Thyroid gland (tissue), 4 donors: ENCODE measurements at regions not wholly inside any gene's neighbourhood (a gene's known extent, or its start where the extent isn't known, plus 50 kb on each side); places are given as distances from the start of the nearest gene placed in this dataset.

Experiments used
- DNase-seq, 2 donors: peaks; one replicate each; pipeline ENCODE4 v3.0.0-alpha.2; 2019
- H3K27ac ChIP-seq, 3 donors: fragments of 200-600 bp; sonication (generic); 1 replicate in 2 of 3; 2 replicates in 1 of 3; pipeline ENCODE4 v1.5.1; 2016 to 2019; ENCODE audit warnings: mild to moderate bottlenecking in 1 of 3, moderate library complexity in 1 of 3
- H3K27me3 ChIP-seq: fragments of 200-600 bp; sonication (generic); one replicate; pipeline ENCODE4 v1.5.1; 2019
- H3K36me3 ChIP-seq, 2 donors: fragments of 200-600 bp; sonication (generic); one replicate each; pipeline ENCODE4 v1.5.1; 2016 to 2019
- H3K4me1 ChIP-seq, 2 donors: fragments of 200-600 bp; sonication (generic); one replicate each; pipeline ENCODE4 v1.5.1; 2017 to 2019
- H3K4me3 ChIP-seq, 3 donors: fragments of 200-600 bp; sonication (generic); replicated peaks in 1 of 3; 1 replicate in 2 of 3; 2 replicates in 1 of 3; pipeline ENCODE4 v1.5.1; 2016; ENCODE audit warnings: mild to moderate bottlenecking in 1 of 3
- H3K9me3 ChIP-seq: fragments of 200-600 bp; sonication (generic); one replicate; pipeline ENCODE4 v1.5.1; 2017
- POLR2A ChIP-seq, 2 donors: fragments of 450-650 bp; IDR thresholded peaks; one replicate each; pipeline ENCODE4 v1.6.1; 2017; ENCODE audit warnings: antibody characterized with exemption in 2 of 2, mild to moderate bottlenecking in 2 of 2, moderate library complexity in 1 of 2
- WGBS, 2 donors: methylation state at CpG; one replicate each; pipeline ENCODE4 v1.1.5; 2017; 5-methylcytosine and 5-hydroxymethylcytosine counted together
- intact Hi-C: fragments of 100-400 bp; cut with DNase I; formaldehyde crosslinking; loops from one replicate; pipeline ENCODE4 v1.15.1; 2023
- TF ChIP-seq, protein P1 (sequence below), 6 experiments: fragments of 200-600 bp in 3 of 6; fragments of 450-650 bp in 3 of 6; sonication (generic) in 3 of 6; IDR thresholded peaks; one replicate each; pipeline ENCODE4 v1.5.1; 2016 to 2019; ENCODE audit warnings: antibody characterized with exemption in 6 of 6, mild to moderate bottlenecking in 2 of 6, inconsistent platforms in 1 of 6, moderate library complexity in 1 of 6

DNA sequence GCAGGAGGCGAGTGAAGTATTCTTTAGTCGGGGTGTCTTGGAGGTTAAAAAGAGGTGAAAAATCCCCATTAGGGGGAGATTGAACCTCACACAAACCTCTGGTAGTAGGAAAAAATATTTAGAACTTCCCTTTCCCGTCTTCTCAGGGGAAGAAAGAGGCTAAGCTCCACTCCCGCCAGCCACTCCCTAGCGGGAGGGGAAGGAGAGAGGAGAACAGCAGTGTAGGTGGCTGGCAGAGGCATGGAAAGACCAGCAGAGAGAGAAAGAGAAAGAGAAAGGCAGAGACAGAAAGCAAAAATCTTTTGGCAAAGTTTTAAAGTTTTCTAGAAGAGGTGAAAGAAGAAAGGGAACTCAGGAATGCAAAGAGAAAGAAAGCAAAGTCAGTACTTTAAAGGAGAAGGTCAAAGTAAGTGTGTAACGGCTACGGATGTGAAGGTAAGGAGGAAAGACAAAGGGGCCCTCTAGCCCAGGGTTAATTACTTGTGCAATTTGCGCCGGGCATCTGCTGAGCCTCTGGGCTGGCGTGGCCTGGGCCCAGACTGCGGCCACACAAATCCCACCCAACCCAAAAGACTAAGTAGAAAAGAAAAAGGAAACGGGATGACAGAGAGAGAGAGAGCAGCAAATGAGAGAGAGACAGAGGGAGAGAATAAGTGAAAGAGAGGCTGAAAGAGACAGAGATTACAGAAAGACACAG is 72.3 kb upstream of the ZNF746 start:
- Histone ChIP-seq H3K36me3 (peaks cover 0 to 8% of the 10 kb centered on the region in 2 donors), H3K4me3 (no peak overlapping the region), H3K27ac (no peak overlapping the region), H3K27me3 (no peaks in the 10 kb centered on the region), H3K4me1 (no peaks in the 10 kb centered on the region), H3K9me3 (no peaks in the 10 kb centered on the region)
- no peak for DNase-seq
- intact Hi-C loops = no loop called here
- WGBS, 2 donors = 95 to 97% methylated on average over 12 of the region's 12 CpGs
- TF ChIP-seq, protein P1, sequence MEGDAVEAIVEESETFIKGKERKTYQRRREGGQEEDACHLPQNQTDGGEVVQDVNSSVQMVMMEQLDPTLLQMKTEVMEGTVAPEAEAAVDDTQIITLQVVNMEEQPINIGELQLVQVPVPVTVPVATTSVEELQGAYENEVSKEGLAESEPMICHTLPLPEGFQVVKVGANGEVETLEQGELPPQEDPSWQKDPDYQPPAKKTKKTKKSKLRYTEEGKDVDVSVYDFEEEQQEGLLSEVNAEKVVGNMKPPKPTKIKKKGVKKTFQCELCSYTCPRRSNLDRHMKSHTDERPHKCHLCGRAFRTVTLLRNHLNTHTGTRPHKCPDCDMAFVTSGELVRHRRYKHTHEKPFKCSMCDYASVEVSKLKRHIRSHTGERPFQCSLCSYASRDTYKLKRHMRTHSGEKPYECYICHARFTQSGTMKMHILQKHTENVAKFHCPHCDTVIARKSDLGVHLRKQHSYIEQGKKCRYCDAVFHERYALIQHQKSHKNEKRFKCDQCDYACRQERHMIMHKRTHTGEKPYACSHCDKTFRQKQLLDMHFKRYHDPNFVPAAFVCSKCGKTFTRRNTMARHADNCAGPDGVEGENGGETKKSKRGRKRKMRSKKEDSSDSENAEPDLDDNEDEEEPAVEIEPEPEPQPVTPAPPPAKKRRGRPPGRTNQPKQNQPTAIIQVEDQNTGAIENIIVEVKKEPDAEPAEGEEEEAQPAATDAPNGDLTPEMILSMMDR (IDR thresholded peaks at IDR 0.05) = no peak
- TF ChIP-seq POLR2A (IDR thresholded peaks at IDR 0.05) = no peak

DNA sequence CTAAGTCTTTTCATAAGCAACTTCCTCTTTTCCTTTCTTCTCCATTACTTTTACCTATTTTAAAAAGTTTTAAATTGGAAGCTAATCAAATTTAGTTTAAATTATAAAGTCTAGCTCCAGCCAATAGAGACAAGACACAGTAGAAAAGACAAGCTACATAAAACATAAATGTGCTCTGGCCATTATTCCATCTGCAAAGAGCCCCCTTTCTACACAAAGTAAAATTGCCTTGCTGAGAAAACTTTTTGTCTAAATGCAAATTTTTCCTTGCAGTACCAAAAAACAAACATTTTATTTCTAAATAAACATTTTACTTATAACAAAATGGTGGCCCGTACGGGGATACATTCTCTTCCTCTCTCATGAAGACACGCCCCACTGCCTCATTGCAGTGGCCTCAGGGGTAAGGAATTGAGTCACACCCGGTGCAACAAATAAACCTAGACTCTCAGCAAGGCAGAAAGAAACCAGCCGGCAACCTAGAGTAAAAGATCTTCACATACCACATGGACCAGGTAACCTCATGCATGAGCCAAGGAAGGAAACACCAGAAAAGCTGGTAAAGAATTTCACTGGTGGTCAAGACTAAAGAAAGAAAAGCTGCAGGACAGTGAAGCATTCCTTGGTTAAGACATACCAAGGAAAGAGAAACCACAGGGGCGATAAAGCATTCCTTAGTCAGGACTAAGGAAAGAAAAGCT is 71.6 kb upstream of the ZNF746 start:
- 98 to 99% methylated on average over 6 of the region's 6 CpGs for WGBS, 2 donors
- no peaks in the 10 kb centered on the region for H3K27me3 ChIP-seq
- H3K9me3 ChIP-seq = no peaks in the 10 kb centered on the region
- no peak for TF ChIP-seq POLR2A (IDR thresholded peaks at IDR 0.05)
- TF ChIP-seq, protein P1 (IDR thresholded peaks at IDR 0.05) = no peak
- H3K27ac ChIP-seq = no peak overlapping the region
- no peak overlapping the region for H3K4me3 ChIP-seq
- DNase-seq = no peak
- peaks cover 0 to 8% of the 10 kb centered on the region in 2 donors for H3K36me3 ChIP-seq
- intact Hi-C loops = no loop called here
- no peaks in the 10 kb centered on the region for H3K4me1 ChIP-seq

DNA sequence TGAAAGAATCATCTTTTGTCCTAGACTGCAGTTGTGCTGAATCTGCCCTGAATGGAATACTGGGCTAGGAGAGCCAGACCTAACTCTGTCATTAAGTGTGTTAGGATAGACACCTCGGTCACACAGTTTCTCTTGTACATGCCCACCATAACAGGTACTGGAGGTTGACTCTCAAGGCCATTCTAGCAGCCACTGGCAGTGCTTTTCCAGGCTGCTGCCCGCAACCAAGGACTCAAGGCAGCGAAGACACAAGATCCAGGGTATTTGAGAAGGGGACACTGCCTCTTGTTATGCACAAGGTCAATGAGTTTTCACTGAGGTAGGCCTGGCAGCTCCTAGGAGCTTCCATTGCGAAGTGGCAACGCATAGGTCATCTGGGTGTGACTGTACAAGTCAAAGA is 70.6 kb upstream of the ZNF746 start:
- Histone ChIP-seq H3K27me3 (no peaks in the 10 kb centered on the region), H3K4me3 (no peak overlapping the region), H3K4me1 (no peaks in the 10 kb centered on the region), H3K27ac (no peak overlapping the region), H3K9me3 (no peaks in the 10 kb centered on the region), H3K36me3 (peaks cover 0 to 8% of the 10 kb centered on the region in 2 donors)
- DNase-seq = no peak
- intact Hi-C loops = no loop called here
- TF ChIP-seq POLR2A (IDR thresholded peaks at IDR 0.05) = no peak
- TF ChIP-seq, protein P1 (IDR thresholded peaks at IDR 0.05) = no peak
- WGBS, 2 donors = 98 to 100% methylated on average over 5 of the region's 5 CpGs

DNA sequence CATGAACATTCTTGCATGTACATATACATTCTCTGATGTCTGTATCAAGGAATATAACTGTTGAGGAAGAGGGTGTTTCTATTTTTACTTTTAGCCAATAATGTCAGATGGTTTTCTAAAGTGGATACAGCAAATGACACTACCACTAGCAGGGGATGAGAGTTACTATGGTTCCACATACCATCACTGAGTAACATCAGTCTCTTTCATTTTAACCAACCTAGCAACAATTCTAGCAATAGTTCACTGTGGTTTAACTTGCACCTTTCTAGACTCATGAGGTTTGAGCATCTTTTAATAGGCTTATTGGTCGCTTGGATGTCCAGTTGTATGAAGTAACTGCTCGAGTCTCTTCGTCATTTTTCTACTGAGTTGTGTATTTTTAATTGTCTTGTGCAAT is 68.5 kb upstream of the ZNF746 start:
- 97 to 98% methylated on average over 3 of the region's 3 CpGs for WGBS, 2 donors
- no peak for TF ChIP-seq POLR2A (IDR thresholded peaks at IDR 0.05)
- TF ChIP-seq, protein P1 (IDR thresholded peaks at IDR 0.05) = no peak

DNA sequence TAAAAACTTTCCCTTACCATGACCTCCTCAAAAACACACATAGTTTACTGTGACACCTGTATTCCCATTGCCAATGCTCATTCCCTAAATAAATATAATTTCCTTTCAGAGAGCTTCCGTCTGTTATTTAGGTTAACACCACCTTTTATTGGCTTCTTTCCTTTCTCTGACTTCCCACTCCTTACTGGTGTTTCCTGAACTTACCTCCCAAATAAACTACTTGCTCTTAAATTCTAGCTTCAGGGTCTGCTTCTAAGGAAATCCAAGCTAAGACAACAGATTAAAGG is 67.4 kb upstream of the ZNF746 start:
- no peak for TF ChIP-seq POLR2A (IDR thresholded peaks at IDR 0.05)
- TF ChIP-seq, protein P1 (IDR thresholded peaks at IDR 0.05) = no peak
- H3K4me1 ChIP-seq = no peaks in the 10 kb centered on the region
- 77 to 83% methylated on average over 1 of the region's 1 CpG for WGBS, 2 donors
- H3K27ac ChIP-seq = no peak overlapping the region
- H3K4me3 ChIP-seq = no peak overlapping the region
- H3K36me3 ChIP-seq = peaks cover 0 to 8% of the 10 kb centered on the region in 2 donors
- no peaks in the 10 kb centered on the region for H3K9me3 ChIP-seq
- H3K27me3 ChIP-seq = no peaks in the 10 kb centered on the region
- intact Hi-C loops = no loop called here
- DNase-seq = no peak

More for the DNA sequence above, 68.5 kb upstream of the ZNF746 start:
- Histone ChIP-seq H3K4me1 (no peaks in the 10 kb centered on the region), H3K27ac (no peak overlapping the region), H3K27me3 (no peaks in the 10 kb centered on the region), H3K36me3 (peaks cover 0 to 8% of the 10 kb centered on the region in 2 donors), H3K4me3 (no peak overlapping the region), H3K9me3 (no peaks in the 10 kb centered on the region)
- intact Hi-C loops = no loop called here
- no peak for DNase-seq
